ENCODE measurements at regions not wholly inside any gene's neighbourhood (a gene's known extent, or its start where the extent isn't known, plus 50 kb on each side); places are given as distances from the start of the nearest gene placed in this dataset.

DNA sequence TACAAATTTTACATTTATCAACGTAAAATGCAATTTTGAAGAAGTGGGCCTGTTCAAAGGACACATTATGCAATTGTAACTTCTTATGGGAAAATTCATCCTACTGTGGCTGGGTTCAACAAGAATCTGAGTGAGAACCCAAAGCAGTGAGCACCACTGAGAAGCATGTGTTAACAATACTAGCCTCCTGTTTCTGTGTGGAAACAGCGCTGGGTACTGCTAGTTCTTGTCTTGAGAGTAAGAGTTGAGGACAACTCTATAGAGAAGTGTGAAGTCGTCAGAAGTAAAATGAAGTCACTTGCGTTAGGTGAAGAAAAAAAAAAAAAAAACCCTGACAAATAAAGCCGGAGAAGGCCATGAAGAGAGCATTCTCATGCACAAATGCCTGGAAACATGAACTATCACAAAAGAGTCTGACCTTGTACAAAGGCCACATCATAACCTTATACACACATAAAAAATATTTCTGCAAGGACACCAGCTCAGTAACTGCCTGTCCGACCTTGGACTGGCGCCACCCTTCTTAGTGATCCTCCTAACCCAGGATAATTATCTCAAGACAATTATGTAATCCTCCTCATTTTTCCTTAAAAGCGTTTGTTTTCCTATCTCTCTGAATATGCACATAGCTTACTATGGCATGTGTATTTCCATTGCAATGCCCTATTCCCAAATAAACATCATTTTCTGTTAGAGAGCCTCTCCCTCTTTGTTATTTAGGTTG, 554.9 kb downstream of the HTR7 start:
- Histone ChIP-seq H3K4me1 (ENCODE audit: insufficient read depth, low read length) (peaks cover 13% of the 10 kb centered on the region; the same call in 1 of the 2 replicates), H3K36me3 (ENCODE audit: low read depth, low read length) (no peaks in the 10 kb centered on the region), H3K4me2 (ENCODE audit: low read length) (no peak overlapping the region), H3K79me2 (ENCODE audit: low read length) (no peaks in the 10 kb centered on the region), H3F3A (ENCODE audit: low read length, unreplicated experiment) (no peaks in the 10 kb centered on the region), H3K9ac (ENCODE audit: low read length) (no peak overlapping the region), H2AFZ (ENCODE audit: low read length) (no peak overlapping the region), H3K9me3 (ENCODE audit: low read length) (no peaks in the 10 kb centered on the region), H3K4me3 (ENCODE audit: low read length) (no peak overlapping the region), H4K20me1 (ENCODE audit: low read length) (no peaks in the 10 kb centered on the region), H3K9me2 (replicated peaks; ENCODE audit: low read length) (no peaks in the 10 kb centered on the region), H3K27ac (ENCODE audit: low read length) (no peak overlapping the region), H3K27me3 (ENCODE audit: low read length) (no peaks in the 10 kb centered on the region)
- TF ChIP-seq EZH2phosphoT487 (IDR thresholded peaks at IDR 0.05; ENCODE audit: borderline replicate concordance, low read length), result no peak
- TF ChIP-seq, protein P1, sequence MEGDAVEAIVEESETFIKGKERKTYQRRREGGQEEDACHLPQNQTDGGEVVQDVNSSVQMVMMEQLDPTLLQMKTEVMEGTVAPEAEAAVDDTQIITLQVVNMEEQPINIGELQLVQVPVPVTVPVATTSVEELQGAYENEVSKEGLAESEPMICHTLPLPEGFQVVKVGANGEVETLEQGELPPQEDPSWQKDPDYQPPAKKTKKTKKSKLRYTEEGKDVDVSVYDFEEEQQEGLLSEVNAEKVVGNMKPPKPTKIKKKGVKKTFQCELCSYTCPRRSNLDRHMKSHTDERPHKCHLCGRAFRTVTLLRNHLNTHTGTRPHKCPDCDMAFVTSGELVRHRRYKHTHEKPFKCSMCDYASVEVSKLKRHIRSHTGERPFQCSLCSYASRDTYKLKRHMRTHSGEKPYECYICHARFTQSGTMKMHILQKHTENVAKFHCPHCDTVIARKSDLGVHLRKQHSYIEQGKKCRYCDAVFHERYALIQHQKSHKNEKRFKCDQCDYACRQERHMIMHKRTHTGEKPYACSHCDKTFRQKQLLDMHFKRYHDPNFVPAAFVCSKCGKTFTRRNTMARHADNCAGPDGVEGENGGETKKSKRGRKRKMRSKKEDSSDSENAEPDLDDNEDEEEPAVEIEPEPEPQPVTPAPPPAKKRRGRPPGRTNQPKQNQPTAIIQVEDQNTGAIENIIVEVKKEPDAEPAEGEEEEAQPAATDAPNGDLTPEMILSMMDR (conservative IDR thresholded peaks at IDR 0.05; ENCODE audit: low read depth, low read length), result no peak
- no peak for TF ChIP-seq EZH2 (IDR thresholded peaks at IDR 0.05; ENCODE audit: low read length, unreplicated experiment)
- DNase-seq (no peak), ATAC-seq (no peak)
- intact Hi-C loops (cut with micrococcal nuclease), result no loop called here
- ChIA-PET POLR2A (ENCODE audit: unreplicated experiment) (no interaction called here), CTCF (interaction anchor here (0.6 kb wide), 1 partner anchor 290 kb away, joined by 3 read pairs; no protein-coding TSS in a partner anchor)
- BruUV-seq (replicated peaks), result no TSS peak

DNA sequence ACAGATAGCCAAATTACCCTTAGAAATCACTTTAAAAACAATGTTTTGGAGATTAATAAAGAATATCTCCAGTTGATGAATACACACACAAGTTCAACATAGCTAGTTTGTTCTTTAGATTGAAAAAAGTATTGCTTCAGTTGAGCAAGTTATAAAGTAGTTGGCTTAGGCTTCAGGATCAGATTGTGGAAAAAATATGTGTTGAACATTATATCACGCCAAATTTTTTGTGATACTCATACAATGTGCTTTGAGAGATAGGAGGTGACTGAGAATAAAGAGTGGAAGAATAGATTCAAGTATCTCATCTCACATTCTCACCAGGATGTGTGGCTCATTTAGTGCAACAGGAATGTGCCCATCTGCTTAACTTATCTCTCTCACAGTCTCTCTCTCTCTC, 553.3 kb downstream of the HTR7 start:
- Histone ChIP-seq H2AFZ (ENCODE audit: low read length) (no peak overlapping the region), H3K9ac (ENCODE audit: low read length) (no peak overlapping the region), H3K27me3 (ENCODE audit: low read length) (no peaks in the 10 kb centered on the region), H3K9me2 (replicated peaks; ENCODE audit: low read length) (no peaks in the 10 kb centered on the region), H3K4me2 (ENCODE audit: low read length) (no peak overlapping the region), H4K20me1 (ENCODE audit: low read length) (no peaks in the 10 kb centered on the region), H3K9me3 (ENCODE audit: low read length) (no peaks in the 10 kb centered on the region), H3K27ac (ENCODE audit: low read length) (no peak overlapping the region), H3F3A (ENCODE audit: low read length, unreplicated experiment) (no peaks in the 10 kb centered on the region), H3K4me1 (ENCODE audit: insufficient read depth, low read length) (peaks cover 13% of the 10 kb centered on the region; the same call in 1 of the 2 replicates), H3K36me3 (ENCODE audit: low read depth, low read length) (no peaks in the 10 kb centered on the region), H3K79me2 (ENCODE audit: low read length) (no peaks in the 10 kb centered on the region), H3K4me3 (ENCODE audit: low read length) (no peak overlapping the region)
- intact Hi-C loops (cut with micrococcal nuclease), result no loop called here
- TF ChIP-seq, protein P1 (conservative IDR thresholded peaks at IDR 0.05; ENCODE audit: low read depth, low read length), result no peak
- TF ChIP-seq EZH2phosphoT487 (IDR thresholded peaks at IDR 0.05; ENCODE audit: borderline replicate concordance, low read length), result no peak
- TF ChIP-seq EZH2 (IDR thresholded peaks at IDR 0.05; ENCODE audit: low read length, unreplicated experiment), result no peak
- POLR2A ChIA-PET (ENCODE audit: unreplicated experiment), result no interaction called here
- CTCF ChIA-PET, result no interaction called here
- ATAC-seq (no peak), DNase-seq (no peak)
- BruUV-seq (replicated peaks), result no TSS peak

- no peak overlapping the region for H3K4me3 ChIP-seq (ENCODE audit: low read length)
- CTCF ChIA-PET, result no interaction called here
- POLR2A ChIA-PET (ENCODE audit: unreplicated experiment), result no interaction called here
- H3K9ac ChIP-seq (ENCODE audit: low read length), result no peak overlapping the region
- H4K20me1 ChIP-seq (ENCODE audit: low read length), result no peaks in the 10 kb centered on the region
- H3K27me3 ChIP-seq (ENCODE audit: low read length), result no peaks in the 10 kb centered on the region
- peaks cover 13% of the 10 kb centered on the region; the same call in 1 of the 2 replicates for H3K4me1 ChIP-seq (ENCODE audit: insufficient read depth, low read length)
- peak overlapping the region; percentile 45 for H3K27ac ChIP-seq (ENCODE audit: low read length)
- TF ChIP-seq EZH2 (IDR thresholded peaks at IDR 0.05; ENCODE audit: low read length, unreplicated experiment), result no peak
- no peak for TF ChIP-seq EZH2phosphoT487 (IDR thresholded peaks at IDR 0.05; ENCODE audit: borderline replicate concordance, low read length)
- TF ChIP-seq, protein P1 (conservative IDR thresholded peaks at IDR 0.05; ENCODE audit: low read depth, low read length), result no peak
- BruUV-seq (replicated peaks), result no TSS peak
- H3K9me3 ChIP-seq (ENCODE audit: low read length), result no peaks in the 10 kb centered on the region
- H3K36me3 ChIP-seq (ENCODE audit: low read depth, low read length), result no peaks in the 10 kb centered on the region
- ATAC-seq, result peak; percentile 98
- no peaks in the 10 kb centered on the region for H3K79me2 ChIP-seq (ENCODE audit: low read length)
- H2AFZ ChIP-seq (ENCODE audit: low read length), result no peak overlapping the region
- no peaks in the 10 kb centered on the region for H3K9me2 ChIP-seq (replicated peaks; ENCODE audit: low read length)
- peak; percentile 86 for DNase-seq
- H3K4me2 ChIP-seq (ENCODE audit: low read length), result peak overlapping the region; percentile 16; the same call in 1 of the 2 replicates
- intact Hi-C loops (cut with micrococcal nuclease), result loop anchor here (2.0 kb wide), 1 partner anchor 111 kb away; no protein-coding TSS in a partner anchor
- no peaks in the 10 kb centered on the region for H3F3A ChIP-seq (ENCODE audit: low read length, unreplicated experiment)
These were observed 551.7 kb downstream of the HTR7 start for GRCh38 chr10:90306187-90306586.
